Neural progenitor cell (in vitro differentiated cells): ENCODE measurements at regions not wholly inside any gene's neighbourhood (a gene's known extent, or its start where the extent isn't known, plus 50 kb on each side); places are given as distances from the start of the nearest gene placed in this dataset.

Source experiments
- CTCF ChIP-seq: fragments of 200-600 bp; sonication (generic); IDR thresholded peaks from 2 replicates; pipeline ENCODE4 v1.5.1; 2017; ENCODE audit warnings: antibody characterized with exemption, mild to moderate bottlenecking
- EZH2 ChIP-seq: fragments of 200-600 bp; sonication (generic); IDR thresholded peaks from 2 replicates; pipeline ENCODE4 v1.6.1; 2017; ENCODE audit warnings: antibody characterized with exemption, mild to moderate bottlenecking, moderate library complexity

DNA sequence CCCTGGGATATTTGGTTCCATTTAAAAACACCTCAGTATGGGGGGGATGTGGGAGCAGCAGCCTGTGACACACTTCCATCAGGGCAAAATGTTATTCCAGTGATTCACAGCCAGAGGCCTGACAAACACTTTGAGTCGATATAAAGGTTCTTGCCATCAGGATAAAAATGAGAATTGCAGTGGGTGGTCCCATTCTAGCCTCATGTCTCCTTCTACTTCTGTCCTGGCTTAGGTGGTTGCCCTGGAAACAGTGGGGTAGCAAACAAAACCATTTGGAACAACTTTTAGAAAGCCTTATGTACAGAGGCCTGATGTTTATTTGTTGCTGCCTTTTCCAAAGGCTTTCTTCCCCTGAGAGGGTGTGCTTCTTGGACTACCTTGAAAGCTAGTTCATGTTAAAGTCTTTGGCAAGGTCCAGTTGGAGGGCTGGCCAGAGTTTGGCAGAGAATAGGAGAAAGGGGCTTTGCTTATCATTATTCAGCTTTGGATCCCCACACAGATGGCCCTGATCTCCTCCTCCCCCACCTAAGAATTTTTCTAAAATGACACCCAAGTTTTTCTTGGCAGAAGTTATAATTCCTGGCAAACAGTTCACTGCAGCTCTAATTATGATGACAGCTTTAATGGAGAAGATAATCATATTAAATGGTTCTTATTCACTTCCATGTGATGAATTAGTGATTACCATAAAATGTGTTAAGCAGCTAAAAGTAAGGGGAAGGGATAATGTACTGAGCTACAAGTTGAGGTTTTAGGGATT, 84.2 kb upstream of the ZNF280D start:
- TF ChIP-seq EZH2 = no peak
- no peak for TF ChIP-seq CTCF
